Activated T-helper 9 cell treated with anti-CD3 and anti-CD28 coated beads, Interleukin-2, amount 50 U/mL, for 16 hours (primary cell): ENCODE measurements at regions not wholly inside any gene's neighbourhood (a gene's known extent, or its start where the extent isn't known, plus 50 kb on each side); places are given as distances from the start of the nearest gene placed in this dataset.
"Not testable (repeated sequence)": the region's sequence is repeated elsewhere in the genome, so short reads cannot be mapped to it uniquely, and the experiment has no call there.

ENCODE experiments used
- DNase-seq: peaks from one replicate; pipeline ENCODE4 v3.0.0-alpha.2; 2020; ENCODE audit warnings: low read depth

GRCh38 chr12:127169321-127170181 lies 1097.4 kb upstream of the TMEM132C start:
- DNase-seq = no peak

- DNase-seq = no peak
Measured at GRCh38 chr12:127170226-127171180, 1096.5 kb upstream of the TMEM132C start.

GRCh38 chr12:127172861-127173260 lies 1094.1 kb upstream of the TMEM132C start:
- no peak for DNase-seq

DNA sequence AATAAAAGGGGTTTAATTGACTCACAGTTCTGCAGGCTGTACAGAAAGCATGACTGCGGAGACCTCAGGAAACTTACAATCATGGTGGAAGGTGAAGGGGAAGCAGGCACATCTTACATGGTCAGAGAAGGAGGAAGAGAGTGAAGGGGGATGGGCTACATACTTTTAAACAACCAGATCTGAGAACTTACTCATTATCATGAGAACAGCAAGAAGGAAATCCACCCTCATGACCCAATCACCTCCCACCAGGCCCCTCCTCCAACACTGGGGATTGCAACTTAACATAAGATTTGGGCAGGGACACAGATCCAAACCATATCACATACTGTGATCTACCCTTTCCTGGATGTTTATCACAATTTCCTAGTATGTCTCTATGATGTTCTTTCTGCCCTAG lies 1093.0 kb upstream of the TMEM132C start:
- not testable (repeated sequence) for DNase-seq

GRCh38 chr12:127174881-127175280 lies 1092.1 kb upstream of the TMEM132C start:
- no peak for DNase-seq

DNA sequence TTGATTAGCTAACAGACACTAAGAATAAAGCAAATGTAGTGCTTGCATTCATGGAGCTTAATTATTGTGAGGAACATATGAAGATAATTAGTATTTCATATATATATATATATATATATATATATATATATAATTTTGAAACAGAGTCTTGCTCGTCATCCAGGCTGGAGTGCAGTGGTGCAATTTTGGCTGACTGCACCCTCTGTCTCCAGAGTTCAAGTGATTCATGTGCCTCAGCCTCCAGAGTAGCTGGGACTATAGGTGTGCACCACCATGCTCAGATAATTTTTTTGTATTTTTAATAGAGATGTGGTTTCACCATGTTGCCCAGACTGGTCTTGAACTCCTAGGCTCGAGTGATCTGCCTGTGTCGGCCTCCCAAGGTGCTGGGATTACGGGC lies 1091.6 kb upstream of the TMEM132C start:
- no peak for DNase-seq

- no peak for DNase-seq
Measured at GRCh38 chr12:127176804-127177203, 1090.2 kb upstream of the TMEM132C start.

- DNase-seq = no peak
Measured at GRCh38 chr12:127178052-127178451, 1088.9 kb upstream of the TMEM132C start.

- no peak for DNase-seq
Measured at GRCh38 chr12:127178463-127178862, 1088.5 kb upstream of the TMEM132C start.

DNA sequence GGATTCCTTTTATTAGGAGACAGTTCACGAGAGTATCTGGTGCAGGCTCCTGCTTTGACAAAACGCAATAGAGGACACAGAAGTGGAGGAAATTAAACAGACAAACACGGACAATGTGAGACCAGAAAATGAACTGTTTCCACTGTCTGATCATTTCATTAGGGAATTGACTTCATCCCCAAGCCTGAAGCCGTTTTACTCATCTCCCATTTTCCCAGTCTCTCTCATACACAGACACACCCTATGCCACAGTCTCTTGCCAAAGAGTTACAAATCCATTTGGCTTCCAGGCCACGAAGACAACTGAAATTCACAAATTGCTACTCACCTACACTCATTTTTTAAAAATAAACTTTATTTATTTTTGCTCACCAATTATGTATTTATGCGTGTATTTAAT lies 1087.8 kb upstream of the TMEM132C start:
- no peak for DNase-seq

GRCh38 chr12:127182018-127182417 lies 1085.0 kb upstream of the TMEM132C start:
- no peak for DNase-seq

DNA sequence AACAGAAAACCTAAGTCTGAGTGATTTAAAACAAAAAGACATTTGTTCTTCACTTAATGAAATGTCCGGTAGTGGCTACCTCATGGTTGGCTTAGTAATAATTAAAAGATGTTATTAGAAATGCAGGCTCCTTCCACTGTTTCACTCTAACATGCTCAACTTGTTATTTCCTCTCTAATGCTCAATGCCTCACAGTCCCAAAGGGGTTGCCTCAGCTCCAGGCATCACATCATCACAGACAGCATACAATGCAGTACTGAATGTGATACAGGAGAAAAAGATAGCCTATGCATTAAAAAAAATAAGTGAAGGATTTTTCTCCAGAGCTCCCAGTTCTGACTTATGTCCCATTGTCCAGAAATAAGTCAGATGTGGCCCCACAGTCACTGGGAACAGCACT lies 1077.0 kb upstream of the TMEM132C start:
- DNase-seq = no peak

DNA sequence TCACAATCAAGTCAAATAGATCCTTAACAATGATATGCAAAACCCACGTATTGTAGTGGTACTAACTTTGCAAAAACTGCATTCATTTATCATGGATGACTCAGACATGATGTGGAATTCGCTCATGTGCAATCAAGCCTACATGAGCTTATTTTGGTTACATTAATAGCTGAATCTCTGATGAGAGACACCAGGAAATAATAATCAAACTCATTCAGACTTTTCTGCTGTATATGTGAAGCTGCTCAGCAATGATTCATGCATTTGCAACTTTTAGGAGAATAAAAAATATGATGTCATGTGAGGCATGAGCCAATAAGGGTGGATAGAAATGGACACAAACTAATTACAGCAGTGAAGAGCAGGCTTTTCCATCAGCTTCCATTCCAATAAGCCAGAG lies 1075.8 kb upstream of the TMEM132C start:
- DNase-seq = no peak

DNA sequence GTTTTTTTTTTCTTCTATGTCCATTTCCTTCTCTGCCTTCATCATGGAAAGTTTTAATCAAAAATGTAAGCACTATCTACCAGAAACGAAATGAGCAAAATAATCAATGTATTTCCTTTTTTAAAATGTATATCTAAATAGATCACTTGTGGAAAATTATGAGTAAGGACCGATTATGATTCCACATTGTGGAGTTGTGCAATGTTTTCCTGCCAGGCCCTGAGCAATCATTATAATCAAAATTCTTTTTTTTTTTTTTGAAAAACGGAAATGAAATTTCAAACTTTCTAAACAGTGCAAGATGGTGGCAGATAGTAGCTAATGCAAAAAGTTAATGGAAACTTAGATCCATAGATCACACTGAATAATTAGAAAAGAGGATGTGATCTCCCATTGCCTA lies 1074.6 kb upstream of the TMEM132C start:
- no peak for DNase-seq

GRCh38 chr12:127193341-127193740 lies 1073.6 kb upstream of the TMEM132C start:
- no peak for DNase-seq

DNA sequence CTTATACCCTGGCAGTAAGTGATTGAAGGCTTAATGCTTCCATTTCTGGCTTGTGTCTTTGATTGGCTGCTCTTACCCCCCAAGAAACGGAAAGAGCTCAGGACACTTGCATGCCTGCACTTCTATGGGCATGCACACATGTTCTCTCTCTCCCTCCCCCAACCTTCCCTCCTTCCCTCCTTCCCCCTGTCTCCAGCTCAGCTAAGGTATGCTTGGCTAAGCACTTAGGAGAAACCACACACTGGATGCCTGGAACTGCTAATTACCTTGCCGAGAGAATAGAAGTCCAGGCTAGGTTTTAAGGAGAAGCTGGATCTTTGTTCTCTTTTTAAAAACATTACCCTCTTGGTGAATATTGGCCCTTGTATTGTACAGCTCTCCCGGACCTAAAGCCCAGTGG lies 1072.8 kb upstream of the TMEM132C start:
- no peak for DNase-seq

GRCh38 chr12:127205781-127206555 lies 1061.0 kb upstream of the TMEM132C start:
- DNase-seq = no peak

DNA sequence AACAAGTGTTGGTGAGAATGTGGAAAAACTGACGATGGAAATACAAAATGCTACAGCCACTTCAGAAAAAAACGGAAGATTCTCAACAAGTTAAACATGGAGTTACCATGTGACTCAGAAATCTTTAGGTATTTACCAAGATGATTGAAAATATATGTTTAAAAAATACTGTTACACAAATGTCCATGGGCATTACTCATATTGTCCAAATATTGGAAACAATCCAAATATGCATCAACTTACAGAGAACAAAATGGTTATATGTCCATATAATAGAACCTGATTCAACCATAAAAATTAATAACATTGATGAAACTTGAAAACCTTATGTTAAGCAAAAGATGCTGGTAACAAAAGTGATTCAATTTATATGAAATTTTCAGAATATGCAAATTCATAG lies 1057.7 kb upstream of the TMEM132C start:
- no peak for DNase-seq

- DNase-seq = no peak
Measured at GRCh38 chr12:127214186-127214585, 1052.8 kb upstream of the TMEM132C start.

GRCh38 chr12:127223011-127223410 lies 1044.0 kb upstream of the TMEM132C start:
- no peak for DNase-seq

GRCh38 chr12:127223731-127224130 lies 1043.2 kb upstream of the TMEM132C start:
- DNase-seq = no peak

DNA sequence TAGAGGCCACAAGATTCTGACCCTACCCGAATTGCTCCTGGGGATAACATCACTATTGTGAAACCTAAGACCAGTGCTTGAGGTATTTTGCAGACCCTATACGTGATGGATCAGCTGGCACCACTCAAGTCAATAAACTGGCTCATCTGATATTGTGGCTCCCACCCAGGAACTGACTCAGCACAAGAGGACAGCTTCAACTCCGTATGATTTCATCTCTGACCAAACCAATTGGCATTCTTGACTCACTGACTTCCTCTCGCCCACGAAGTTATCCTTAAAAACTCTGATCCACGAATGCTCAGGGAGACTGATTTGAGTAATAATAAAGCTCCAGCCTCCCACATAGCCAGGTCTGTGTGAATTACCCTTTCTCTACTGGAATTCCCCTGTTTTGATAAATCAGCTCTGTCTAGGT lies 1036.1 kb upstream of the TMEM132C start:
- no peak for DNase-seq
